GM21360 (cell line): ENCODE measurements at regions not wholly inside any gene's neighbourhood (a gene's known extent, or its start where the extent isn't known, plus 50 kb on each side); places are given as distances from the start of the nearest gene placed in this dataset.
"Not testable (repeated sequence)": the region's sequence is repeated elsewhere in the genome, so short reads cannot be mapped to it uniquely, and the experiment has no call there.

ENCODE experiments used
- ATAC-seq: cut with Tn5 transposase; IDR thresholded peaks from one replicate; pipeline ENCODE4 v1.9.1; 2021; ENCODE audit warnings: mild to moderate bottlenecking, moderate library complexity; ENCODE audit not compliant: unreplicated experiment

DNA sequence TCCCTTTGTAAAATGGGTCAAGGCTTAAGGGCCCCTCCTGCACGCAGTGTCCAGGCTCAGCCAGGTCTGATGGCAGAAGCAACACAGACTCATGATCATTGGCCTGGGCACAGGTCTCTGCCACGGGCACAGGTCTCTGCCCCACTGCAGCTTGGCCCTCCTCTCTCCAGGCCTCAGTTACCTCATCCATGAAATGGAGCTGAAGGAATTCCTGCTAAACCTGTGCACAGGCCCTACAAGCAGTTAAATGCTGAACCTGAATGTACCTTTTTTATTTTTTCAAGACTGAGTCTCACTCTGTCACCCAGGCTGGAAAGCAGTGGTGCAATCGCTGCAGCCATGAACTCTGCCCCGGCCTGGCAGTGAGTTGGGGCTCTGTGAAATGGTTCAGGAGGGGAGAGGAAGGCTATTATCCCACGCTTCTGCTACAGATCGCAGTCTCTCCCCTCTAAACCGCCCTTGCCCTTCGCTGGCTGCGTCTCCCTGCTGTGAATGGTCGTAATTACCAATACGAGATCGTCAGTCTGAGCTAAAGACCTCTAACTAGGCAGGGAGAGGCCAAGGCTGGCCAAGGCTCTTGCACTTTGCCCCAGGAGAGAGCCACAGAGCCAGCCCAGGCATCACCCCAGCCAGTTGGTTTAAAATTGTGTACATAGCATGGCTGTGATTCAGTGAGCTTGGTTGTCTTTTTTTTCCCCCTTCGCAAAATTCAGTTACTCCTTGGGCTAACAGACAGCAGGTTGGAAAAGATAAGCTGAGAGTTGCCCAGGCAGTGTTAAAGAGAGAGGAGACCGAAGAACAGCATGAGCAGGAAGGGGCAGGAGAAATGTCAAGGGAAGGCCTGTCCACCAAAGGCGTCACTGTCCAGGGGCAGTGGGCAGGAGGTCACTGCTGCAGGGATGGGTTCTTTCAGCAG, 93.0 kb upstream of the KCTD7 start:
- no peak for ATAC-seq

DNA sequence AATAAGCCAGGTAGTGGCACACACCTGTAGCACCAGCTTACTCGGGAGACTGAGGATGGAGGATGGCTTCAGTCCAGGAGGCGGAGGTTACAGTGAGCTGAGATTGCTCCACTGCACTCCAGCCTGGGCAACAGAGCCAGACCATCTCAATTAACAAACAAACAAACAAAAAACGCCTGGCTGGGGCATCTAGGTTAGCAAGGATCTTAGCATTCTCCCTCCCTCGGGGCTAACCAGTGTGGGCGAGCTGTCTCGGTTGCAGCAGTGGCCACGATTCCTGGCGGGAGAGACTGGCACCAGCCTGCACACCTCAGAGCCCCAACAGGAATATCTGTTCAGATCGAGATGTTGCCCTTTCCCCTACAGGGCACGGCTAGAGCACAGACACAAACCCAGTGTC, 91.3 kb upstream of the KCTD7 start:
- no peak for ATAC-seq

DNA sequence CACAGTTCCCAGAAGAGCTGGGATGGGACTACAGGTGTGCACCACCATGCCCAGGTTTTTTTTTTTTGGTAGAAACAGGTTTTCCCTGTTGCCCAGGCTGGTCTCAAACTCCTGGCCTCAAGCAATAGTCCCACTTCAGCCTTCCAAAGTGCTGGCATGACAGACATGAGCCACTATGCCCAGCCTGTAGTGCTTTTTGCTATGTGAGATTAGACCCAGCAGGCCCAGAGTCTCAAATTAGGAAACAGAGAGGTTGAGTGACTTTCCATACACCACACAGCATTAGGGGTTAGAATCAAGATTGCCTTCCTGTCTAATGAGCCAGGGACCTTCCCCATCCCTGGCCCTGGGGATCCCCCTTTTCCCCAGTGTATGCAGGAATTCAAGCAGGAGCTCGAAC, 90.8 kb upstream of the KCTD7 start:
- no peak for ATAC-seq

DNA sequence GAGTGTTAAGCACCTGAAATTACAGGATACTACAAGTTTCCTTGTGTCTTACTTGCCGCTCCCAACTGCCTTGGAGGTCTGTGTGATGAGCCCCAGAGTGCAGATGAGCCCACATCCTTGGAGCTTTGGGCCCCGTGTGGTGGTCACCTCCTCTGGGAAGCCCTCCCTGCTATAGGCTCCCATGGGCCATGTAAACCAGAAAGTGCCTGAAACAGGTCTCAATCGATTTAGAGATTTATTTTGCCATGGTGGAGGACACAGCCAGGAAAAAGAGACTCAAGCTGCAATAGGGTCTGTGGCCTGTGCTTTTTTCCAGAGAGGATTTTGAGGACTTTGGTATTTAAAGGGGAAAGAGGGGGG, 89.4 kb upstream of the KCTD7 start:
- ATAC-seq = no peak

DNA sequence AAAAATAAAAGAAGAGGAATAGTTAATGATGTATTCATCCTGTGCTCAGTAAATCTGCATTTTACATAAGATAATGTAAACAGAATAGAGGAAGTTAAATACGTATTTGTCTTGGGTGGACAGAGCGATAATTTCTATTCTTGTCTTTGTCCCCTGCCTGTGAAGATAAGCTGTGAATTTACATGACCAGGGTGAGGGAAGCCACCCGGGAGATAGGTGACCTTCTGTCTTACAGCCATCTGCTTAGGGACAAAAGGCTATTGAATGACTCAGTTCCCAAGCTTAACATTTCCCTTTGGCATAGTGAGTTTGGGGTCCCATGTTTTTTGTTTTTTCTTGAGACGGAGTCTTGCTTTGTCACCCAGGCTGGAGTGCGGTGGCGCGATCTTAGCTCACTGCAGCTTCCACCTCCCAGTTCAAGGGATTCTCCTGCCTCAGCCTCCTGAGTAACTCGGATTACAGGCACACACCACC, 88.7 kb upstream of the KCTD7 start:
- ATAC-seq = no peak

DNA sequence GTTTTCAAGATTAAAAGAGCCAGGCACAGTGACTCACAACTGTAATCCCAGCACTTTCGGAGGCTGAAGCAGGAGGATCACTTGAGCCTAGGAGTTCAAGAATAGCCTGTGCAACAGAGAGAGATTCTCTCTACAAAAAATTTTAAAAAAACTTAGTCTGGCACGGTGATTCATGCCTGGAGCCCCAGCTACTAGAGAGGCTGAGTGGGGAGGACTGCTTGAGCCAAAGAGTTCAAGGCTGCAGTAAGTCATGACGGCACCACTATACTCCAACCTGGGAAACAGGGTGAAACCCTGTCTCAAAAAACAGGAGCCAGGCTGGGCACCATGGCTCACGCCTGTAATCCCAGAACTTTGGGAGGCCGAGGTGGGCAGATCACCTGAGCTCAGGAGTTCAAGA, 86.6 kb upstream of the KCTD7 start:
- no peak for ATAC-seq

DNA sequence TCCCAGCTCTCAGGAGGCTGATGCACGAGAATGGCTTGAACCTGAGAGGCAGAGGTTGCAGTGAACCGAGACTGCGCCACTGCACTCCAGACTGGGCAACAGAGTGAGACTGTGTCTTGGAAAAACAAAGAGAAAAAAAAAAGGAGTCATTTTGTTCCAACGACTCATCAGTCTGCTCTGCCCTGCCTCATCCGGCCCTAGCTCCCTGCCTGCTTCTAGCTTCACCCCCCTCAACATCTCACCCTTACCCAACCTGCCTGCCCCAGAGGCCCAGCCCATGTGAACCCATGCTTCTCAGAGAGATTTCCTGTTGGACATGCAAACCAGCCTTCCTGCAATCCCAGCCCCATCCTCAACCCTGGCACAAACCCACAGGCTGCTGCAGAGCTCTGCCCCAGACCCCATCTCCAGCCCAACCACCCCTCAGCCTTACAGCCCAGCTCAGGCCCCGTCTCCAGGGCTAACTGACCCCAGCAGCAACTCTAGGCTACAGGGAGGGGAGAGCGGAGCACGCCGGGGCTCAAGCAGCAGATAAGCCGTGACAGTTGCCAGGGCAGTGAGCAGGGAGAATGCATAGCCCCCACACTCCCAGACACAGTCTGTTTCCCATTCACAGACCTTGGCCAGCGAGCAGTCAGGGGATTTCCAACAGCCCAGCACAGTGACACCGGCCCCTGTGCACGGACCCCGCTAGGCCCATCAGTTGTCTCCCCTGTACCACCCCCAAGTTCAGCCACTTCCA, 86.0 kb upstream of the KCTD7 start:
- no peak for ATAC-seq

DNA sequence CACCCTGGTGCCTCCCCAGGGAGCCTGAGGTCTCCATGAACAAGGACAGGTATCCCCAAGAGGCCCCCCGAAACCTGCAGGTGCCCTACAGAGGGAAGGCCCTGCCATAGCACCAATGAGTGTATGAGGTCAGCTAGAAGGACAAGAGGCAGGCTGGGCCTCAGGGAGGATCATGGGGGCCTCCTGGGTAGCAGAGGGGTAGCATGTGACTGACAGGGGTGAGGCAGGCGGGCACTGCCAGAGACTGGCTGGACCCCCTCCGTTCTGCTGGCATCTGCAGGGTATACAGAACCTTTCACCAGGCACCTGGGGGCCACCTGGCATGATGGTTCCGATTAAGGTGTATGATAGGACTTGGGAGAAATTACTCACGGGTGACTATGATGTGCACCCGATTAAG, 79.2 kb upstream of the KCTD7 start:
- no peak for ATAC-seq

DNA sequence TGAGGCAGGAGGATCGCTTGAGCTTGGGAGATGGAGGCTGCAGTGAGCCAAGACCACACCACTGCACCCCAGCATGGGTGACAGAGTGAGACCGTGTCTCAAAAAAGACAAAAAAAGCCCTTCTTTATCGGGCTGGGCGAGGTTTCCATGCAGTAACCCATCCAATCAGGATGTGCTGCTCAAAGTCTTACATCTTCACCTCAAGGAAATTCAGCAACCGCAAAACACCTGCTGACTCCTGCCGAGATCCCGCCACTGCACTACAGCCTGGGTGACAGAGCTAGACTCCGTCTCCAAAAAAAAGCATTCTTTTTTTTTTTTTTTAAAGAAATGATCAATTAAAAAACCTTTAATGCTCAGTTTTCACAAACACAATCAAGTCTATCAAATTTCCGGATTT, 75.7 kb upstream of the KCTD7 start:
- no peak for ATAC-seq

DNA sequence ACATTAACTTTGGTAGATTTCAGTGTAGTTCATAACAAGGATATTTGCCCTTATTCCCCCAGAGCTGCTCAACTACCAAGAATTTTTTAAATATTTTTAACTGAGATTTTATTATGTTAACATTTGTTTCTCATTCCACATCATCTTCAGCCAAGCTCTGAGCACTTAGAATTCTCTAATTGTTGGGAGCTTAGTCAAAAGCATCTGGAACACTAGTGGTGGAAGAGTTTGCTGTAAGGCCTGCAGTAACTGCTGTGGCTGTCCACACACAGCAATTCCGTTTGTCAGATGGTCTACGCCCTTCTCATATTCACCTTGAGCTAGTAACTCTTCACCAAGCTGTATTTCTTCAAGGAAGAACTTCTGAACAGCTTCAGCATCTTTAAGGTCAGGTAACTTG, 75.0 kb upstream of the KCTD7 start:
- ATAC-seq = not testable (repeated sequence)

DNA sequence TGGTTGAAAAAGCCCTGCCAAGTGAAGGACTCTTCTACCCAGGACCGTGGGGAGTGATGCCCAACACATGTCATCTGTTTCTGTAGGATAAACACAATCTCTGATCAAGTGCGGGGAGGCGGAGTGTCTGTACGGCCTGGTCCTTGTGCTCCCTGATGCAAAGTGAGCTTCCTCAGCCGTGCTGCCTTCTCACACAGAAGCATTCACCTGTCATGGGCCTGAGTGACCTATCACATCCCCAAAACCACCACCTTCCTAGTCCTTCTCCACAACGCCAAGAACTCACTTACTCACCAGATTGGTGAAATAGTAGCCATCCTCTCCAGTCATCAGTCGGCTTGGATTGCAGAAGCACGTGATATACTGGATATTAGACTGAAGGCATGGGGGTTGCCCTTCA, 74.4 kb upstream of the KCTD7 start:
- not testable (repeated sequence) for ATAC-seq

DNA sequence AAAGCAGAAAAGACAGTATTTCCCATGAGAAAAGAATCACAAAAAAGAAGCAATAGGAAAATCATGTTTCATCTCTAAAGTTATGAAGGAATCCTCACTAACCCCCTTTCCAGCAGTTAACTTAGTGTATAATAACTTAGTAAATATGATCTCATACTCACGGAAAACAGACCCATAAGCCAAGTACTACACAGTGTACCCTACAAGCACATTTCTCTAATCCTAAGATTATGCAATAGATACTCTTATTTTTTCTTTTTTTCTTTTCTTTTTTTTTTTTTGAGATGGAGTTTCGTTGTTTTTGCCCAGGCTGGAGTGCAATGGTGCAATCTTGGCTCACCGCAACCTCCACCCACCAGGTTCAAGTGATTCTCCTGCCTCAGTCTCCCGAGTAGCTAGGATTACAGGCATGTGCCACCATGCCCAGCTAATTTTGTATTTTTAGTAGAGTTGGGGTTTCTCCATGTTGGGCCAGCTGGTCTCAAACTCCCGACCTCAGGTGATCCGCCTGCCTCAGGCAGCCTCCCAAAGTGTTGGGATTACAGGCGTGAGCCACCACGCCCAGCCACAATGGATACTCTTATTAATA, 73.7 kb upstream of the KCTD7 start:
- ATAC-seq = not testable (repeated sequence)

DNA sequence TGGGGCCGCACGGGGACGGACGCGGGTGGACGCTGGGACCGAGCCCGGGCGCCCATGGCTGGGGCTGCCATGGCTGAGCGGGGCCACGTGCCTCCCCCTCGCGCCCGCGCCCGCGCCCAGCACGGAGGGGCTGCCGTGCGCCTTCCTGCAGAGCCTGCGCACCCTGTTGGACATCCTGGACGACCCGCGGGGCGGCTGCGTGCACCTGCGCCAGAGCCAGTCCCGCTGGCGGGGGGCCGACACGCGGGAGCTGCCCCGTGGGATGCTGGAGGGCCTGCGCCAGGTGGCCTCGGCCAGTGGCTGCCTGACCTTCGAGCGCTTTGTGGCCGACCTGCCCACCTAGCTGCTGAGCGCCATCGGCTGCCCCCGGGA, 72.5 kb upstream of the KCTD7 start:
- no peak for ATAC-seq

DNA sequence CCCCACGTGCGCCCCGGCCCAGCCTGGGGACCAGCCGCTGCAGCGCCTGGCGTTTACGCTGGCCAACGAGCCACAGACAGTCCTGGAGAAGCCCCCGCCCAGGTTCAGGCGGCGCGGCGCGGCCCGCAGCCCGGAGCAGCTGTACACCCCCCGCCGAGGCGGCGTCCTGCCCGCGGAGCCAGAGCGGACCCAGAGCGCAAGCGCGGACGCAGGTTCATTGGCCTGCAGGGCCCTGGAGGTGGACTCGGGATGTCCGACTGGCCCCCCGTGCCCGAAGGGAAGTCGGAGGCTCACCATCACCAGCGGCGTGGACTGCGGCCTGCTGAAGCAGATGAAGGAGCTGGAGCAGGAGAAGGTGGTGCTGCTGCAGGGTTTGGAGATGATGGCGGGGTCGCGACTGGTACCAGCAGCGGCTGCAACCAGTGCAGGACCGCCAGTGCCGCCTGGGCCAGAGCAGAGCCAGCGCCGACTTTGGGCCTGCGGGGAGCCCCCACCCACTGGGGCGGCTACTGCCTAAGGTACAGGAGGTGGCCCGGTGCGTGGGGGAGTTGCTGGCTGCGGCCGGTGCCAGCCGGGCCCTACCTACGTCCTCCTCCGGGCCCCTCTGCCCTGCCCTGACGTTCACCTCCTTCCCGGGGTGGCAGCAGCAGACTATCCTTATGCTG, 72.0 kb upstream of the KCTD7 start:
- ATAC-seq = no peak

DNA sequence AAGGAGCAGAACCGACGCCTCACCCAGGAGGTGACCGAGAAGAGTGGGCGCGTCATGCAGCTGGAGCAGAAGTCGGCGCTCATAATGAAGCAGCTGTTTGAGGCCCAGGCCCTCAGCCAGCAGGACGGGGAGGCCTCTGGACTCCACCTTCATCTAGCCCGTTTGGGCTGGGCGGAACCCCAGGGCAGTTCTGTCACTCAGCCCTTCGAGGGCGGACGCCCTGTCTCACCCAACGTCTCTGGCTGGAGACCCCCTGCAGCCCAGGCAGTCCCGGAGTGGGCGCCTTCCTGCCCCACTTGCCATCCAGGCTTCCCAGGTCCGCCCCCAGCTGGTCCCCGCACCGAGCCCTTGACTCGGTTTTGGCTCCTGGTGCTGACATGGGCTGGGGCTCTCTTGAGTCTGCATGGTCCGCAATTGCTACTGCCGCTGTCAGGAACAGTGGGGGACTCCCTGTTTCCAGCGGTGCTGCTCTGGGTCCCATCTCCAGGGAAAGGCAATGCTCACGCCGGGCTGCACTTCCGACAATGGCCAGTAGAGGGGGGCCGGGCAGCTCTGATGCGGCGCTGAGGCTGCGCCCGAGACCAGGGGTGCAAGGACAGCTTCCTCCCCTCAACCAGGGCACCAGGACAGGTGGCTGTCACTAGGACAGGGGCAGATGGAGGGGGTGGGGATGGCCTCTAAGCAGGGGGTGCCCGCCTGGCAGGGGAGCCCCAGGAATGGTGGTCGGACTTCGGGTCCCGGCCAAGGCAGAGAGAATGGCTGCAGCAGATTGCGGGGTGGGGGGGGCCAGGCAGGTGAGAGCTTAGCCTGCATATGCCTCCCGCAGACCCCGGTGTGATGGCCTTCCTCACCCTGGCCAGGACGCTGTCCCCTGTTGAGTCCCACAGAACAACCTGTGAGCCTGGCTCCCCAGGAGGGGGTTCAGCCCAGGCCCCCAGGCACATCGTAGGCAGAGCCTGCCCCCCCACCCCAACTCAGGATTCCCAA, 71.2 kb upstream of the KCTD7 start:
- ATAC-seq = no peak

DNA sequence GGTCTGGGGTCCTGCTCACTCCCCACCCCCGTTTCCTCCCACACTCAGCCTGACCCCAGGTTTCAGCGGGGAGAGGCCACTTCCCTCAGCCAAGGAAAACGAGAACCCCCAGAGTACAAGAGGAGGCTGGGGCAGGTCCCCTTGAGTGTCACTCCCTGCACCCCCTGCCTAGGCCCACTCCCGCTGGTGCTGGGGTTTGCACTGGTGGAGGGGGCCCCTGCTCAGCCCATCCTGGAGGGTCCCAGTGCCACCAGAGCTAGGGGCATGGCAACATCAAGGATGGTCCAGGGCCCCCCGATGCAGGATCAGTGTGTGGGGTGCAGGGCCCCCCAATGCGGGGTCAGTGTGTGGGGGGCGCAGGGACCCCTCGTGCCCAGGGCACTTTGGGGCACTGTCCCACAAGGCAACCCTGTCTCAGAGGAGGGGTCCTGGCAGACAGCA, 70.5 kb upstream of the KCTD7 start:
- ATAC-seq = no peak

DNA sequence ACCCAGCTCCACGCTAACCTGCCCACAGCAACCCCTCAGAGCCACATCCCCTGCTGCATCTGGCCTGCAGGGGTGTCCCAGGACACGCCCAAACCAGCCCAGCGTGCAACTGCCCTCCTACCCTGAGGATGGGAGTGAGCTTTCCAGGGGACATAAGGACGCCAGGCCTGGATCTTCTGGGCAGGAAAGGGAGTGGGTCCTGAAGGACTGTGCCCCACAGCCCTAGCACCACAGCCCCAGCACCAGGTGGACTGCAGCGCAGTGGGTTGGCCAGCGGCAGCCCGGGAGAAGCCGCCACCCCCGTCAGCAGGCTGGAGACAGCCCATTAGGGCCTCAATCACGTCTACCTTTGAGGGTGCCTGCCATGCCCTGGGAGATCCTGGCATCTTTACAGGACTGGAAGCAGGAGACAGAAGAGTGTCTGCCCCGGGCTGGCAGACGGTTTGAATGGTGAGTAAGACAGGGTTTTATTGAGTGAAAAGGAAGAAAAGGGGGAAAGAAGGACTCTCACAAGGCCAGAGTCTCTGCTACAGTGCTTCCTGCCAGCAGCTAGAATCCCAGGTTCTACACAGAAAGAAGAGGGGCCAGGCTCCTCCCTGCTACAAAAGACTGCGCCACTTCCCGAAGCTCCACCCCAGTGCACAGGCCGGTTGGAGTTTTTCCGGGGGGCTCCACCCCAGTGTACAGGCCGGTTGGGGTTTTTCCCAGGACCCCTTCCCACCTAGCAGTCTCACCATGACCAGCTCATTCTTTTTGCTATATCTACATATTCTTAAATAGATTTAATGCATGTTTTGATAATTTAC, 69.8 kb upstream of the KCTD7 start:
- ATAC-seq = no peak

DNA sequence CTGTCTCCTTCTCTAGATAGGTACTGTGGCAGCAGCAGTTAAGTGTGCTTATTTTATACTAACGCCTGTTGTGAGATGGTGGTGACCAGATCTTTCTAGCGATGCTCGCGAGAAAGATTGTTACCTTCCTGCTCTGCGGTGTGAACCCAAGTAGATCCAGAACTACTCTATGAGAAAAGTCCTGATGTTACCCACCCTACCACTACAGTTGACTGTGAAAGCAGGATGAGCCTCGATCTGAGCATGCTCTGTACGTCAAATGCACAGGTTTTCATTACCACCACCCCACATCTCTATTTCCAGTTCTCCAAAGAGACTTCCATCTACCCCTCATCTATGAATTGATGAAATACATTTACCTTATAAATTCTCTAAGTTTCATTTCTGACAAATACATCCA, 64.6 kb upstream of the KCTD7 start:
- no peak for ATAC-seq

DNA sequence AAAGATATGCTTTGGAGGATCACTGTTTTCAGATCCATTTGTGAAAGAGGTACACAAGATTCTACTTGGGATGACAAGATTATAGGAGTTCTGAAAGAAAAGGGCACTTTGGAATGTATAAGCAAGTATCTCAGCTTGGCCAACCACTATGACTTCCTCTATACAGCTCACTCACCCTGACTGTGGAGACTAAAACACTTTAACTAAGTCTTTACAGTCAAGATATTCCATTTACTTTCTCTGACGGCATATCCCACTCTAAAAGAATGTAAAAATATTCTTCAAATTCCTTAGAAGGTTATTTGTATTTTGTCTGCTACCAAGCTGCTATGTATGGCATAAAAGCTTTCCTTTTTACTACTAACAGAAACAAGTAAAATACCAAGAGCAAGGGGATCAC, 58.5 kb upstream of the KCTD7 start:
- ATAC-seq = not testable (repeated sequence)
